ENCODE measurements at regions not wholly inside any gene's neighbourhood (a gene's known extent, or its start where the extent isn't known, plus 50 kb on each side); places are given as distances from the start of the nearest gene placed in this dataset.
A peak's percentile ranks its signal among the peaks of the same experiment; 100 is the strongest.

DNA sequence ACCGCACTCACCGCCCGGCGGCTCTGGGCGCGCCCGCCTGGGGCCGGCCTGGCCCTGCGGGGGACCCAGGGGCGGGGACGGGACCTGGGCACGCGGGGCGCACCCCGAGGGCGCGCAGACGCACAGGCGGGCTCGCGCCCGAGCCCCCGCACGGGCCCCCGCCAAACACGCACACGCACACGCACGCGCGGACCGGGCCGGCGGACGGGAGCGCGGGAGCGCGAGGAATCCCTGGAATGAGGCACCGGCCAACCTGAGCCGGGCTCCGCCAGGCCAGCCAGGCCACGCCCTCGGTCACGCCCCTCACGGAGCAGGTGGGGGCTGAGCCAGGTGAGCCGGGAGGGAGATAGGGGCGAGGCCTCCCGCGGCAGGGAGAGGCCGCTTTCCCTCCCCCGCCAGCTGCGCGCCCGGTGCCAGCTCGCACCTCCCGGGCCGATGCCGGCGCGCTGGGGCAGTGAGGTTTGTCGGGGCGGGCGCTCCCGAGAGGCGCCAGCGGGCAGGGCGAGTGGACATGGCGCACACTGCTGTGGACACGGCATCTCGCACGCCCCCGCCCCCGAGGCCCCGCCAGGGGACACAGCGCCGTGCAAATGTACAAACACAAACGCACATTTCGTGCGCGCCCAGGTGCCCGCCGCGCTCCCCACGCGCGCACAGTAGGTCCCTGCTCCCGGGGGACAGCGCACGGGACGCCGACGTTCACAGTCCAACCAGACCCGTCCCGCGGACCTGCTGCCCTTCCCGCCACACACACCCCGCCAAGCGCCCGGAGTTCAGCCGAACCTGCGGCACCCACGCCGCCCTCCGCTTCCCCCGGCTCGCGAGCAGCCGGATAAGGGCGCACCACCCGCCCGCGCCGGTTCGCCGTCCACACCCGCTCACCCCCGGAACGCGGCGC, 75.9 kb upstream of the VGLL4 start:
- ChIA-PET POLR2A (ENCODE audit: low non-redundant PET) (no interaction called here), CTCF (no interaction called here)
- peak overlapping the region; percentile 99 for H3K27ac ChIP-seq
- DNase-seq (ENCODE audit: low spot score), result peak; percentile 95
- TF ChIP-seq, protein P1, sequence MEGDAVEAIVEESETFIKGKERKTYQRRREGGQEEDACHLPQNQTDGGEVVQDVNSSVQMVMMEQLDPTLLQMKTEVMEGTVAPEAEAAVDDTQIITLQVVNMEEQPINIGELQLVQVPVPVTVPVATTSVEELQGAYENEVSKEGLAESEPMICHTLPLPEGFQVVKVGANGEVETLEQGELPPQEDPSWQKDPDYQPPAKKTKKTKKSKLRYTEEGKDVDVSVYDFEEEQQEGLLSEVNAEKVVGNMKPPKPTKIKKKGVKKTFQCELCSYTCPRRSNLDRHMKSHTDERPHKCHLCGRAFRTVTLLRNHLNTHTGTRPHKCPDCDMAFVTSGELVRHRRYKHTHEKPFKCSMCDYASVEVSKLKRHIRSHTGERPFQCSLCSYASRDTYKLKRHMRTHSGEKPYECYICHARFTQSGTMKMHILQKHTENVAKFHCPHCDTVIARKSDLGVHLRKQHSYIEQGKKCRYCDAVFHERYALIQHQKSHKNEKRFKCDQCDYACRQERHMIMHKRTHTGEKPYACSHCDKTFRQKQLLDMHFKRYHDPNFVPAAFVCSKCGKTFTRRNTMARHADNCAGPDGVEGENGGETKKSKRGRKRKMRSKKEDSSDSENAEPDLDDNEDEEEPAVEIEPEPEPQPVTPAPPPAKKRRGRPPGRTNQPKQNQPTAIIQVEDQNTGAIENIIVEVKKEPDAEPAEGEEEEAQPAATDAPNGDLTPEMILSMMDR (conservative IDR thresholded peaks at IDR 0.05; ENCODE audit: low read depth), result no peak

DNA sequence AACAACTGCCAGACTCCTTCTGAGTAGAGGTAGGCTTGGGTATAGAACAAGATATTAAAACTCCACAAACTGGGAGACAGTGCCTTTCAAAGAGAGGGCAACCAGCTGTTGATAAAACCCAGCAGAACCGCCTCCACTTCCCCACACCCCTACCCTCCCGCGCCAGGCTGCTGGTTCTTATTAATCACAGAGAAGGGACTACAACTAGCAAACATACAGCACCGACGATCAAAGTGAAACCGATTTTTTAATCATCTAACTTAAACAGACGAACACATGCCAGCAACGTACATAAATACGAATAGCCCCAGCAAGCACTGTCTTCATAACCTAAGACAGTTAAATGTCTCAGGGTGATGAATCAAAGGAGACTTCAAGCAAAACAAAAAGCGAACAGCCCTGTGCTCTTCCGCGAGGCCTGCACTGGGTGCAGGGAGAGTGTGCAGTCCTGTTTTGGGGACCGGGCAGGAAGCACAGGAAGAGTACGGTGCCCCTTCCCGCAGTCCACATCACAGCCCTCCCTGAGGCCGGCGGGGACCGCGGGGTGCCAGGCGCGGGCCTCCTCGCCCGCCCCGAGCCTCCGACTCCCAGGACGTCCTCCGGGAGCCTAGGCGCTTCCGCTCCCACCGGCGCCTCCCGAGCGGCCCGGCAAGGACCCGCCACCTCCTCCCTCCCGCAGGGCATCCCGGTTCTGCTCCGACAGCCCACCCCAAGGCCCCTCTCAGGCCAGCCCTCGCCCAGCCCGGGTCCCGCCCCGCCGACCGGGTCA, 75.1 kb upstream of the VGLL4 start:
- DNase-seq (ENCODE audit: low spot score), result peak; percentile 60
- ChIA-PET CTCF (no interaction called here), POLR2A (ENCODE audit: low non-redundant PET) (no interaction called here)
- H3K27ac ChIP-seq, result peak overlapping the region; percentile 99
- TF ChIP-seq, protein P1 (conservative IDR thresholded peaks at IDR 0.05; ENCODE audit: low read depth), result no peak

- ChIA-PET CTCF (interaction anchor here (0.7 kb wide), 1 partner anchor 344 kb away, joined by 3 read pairs; no protein-coding TSS in a partner anchor), POLR2A (ENCODE audit: low non-redundant PET) (no interaction called here)
- TF ChIP-seq, protein P1 (conservative IDR thresholded peaks at IDR 0.05; ENCODE audit: low read depth), result no peak
- DNase-seq (ENCODE audit: low spot score), result peak; percentile 22
- peak overlapping the region; percentile 99 for H3K27ac ChIP-seq
Measured at GRCh38 chr3:11717768-11718636, 74.3 kb upstream of the VGLL4 start.

- peak; percentile 15 for DNase-seq (ENCODE audit: low spot score)
- TF ChIP-seq, protein P1 (conservative IDR thresholded peaks at IDR 0.05; ENCODE audit: low read depth), result no peak
- peak overlapping the region; percentile 33; the same call in 1 of the 2 replicates for H3K27ac ChIP-seq
- ChIA-PET POLR2A (ENCODE audit: low non-redundant PET) (no interaction called here), CTCF (interaction anchor here (0.7 kb wide), 2 partner anchors 343 to 1231 kb away, joined by 3 to 6 read pairs; no protein-coding TSS in a partner anchor)
Measured at GRCh38 chr3:11717301-11717700, 73.6 kb upstream of the VGLL4 start.

DNA sequence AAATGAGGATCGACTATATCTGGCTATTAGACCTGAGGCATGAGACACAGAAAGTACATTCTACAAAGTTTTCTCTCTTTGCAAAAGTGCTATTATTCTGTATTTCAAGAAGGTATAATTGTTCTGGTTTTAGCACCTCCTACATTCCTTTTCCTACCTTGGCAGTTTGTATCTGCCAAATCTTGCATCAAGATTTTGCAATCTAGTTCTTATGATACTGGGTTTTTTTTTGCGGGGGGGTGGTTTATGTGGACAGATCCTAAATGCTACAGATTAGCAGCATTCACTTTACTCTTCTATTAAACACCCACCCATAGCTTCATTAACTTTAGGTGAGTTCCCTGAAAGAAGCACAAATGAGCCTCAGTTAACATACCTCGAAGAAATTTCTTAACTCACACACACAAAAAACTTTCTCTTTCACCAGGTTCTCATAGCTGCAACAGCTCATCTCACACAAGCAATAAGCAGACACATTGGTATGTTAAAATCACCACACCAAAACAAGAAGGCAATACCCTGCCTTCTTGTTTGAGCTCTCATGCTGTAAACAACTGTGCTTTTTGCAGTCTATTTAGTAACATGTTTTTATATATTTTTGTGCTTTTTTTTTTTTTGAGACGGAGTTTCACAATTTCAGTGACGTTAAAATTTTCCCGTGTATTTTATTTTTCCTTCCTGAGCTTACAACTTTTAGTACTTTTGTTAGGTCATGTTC, 73.0 kb upstream of the VGLL4 start:
- ChIA-PET CTCF (interaction anchor here (0.7 kb wide), 1 partner anchor 1232 kb away, joined by 6 read pairs; no protein-coding TSS in a partner anchor), POLR2A (ENCODE audit: low non-redundant PET) (no interaction called here)
- H3K27ac ChIP-seq, result no peak overlapping the region
- TF ChIP-seq, protein P1 (conservative IDR thresholded peaks at IDR 0.05; ENCODE audit: low read depth), result no peak
- DNase-seq (ENCODE audit: low spot score), result peak; percentile 20
